DOHH2 (cell line): ENCODE measurements at regions not wholly inside any gene's neighbourhood (a gene's known extent, or its start where the extent isn't known, plus 50 kb on each side); places are given as distances from the start of the nearest gene placed in this dataset.

Experiments
- CTCF ChIP-seq: fragments of 200-600 bp; sonication (generic); IDR thresholded peaks from one replicate; pipeline ENCODE4 v1.5.1; 2014; ENCODE audit warnings: antibody characterized with exemption, mild to moderate bottlenecking, low read depth, low read length; ENCODE audit not compliant: poor library complexity, severe bottlenecking
- EZH2phosphoT487 ChIP-seq: fragments of 200-600 bp; sonication (generic); IDR thresholded peaks from 2 replicates; pipeline ENCODE4 v1.6.1; 2017; ENCODE audit warnings: borderline replicate concordance, mild to moderate bottlenecking, antibody characterized with exemption, low read length, moderate library complexity, mixed read lengths

DNA sequence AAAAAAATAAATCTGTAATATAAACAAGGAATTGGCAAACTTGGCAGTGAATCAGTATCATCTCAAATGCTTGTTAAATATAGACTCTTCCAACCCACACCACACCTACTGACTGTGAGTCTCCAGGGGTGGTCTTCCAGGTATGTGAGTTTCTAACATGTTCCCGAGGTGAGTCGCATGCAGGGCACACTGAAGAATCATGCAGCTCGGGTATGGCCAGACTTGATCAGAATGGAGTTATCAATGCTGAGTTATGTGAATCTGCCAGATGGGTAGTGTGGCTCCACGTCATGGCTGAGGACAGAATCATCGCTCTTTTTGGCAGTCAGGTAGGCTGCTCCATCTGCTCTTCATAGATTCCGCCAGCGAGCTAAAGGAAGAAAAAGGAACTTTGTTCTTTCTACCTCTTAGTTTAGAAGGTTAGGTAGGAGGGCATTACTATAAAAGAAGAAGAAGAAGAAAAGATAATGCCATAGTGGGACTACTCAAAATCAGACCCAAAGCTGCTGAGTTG is 1279.7 kb upstream of the ZEB2 start:
- TF ChIP-seq CTCF: no peak
- TF ChIP-seq EZH2phosphoT487: no peak
